HG02610 (cell line): ENCODE measurements at regions not wholly inside any gene's neighbourhood (a gene's known extent, or its start where the extent isn't known, plus 50 kb on each side); places are given as distances from the start of the nearest gene placed in this dataset.
"Not testable (repeated sequence)": the region's sequence is repeated elsewhere in the genome, so short reads cannot be mapped to it uniquely, and the experiment has no call there.

Source experiments
- ATAC-seq: cut with Tn5 transposase; IDR thresholded peaks from one replicate; pipeline ENCODE4 v1.9.1; 2021; ENCODE audit warnings: mild to moderate bottlenecking, moderate library complexity; ENCODE audit not compliant: unreplicated experiment

DNA sequence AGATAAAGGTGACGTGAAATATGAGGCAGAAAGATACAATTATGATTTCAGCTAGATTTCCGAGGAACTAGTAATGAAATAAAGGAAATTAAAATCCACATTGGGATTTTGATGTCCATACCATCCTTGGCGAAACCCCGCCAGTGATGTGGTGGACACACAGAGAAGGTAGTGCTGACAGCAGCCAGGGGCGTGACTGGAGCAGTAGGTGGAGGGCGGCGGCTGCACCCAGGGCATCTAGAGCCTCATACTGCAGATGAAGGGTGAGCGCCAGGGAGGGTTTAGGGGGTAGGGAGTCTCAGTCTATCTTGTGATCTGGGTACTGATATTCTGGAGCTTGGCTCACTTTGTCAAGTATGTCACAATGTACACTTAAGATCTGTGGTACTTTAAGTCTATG, 855.5 kb upstream of the POM121L12 start:
- no peak for ATAC-seq

DNA sequence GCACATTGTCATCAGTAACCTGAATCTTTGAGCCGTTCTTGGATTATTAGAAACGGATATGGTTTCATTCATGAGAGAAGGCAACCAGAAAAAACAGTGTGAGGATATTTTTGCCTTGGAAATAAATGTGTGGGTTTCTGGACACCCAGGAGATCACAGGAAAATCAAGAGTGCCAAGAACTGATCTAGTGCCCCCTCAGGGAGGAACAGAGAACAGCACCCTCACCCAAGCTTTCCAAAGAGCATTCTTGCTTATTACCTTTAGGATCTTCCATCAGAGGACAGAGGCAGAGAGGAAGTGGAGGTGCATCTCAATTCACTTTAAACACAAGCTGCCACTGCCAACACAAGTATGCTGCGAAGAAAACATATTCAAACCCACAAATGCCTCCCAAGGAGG, 851.5 kb upstream of the COBL start:
- ATAC-seq = no peak

DNA sequence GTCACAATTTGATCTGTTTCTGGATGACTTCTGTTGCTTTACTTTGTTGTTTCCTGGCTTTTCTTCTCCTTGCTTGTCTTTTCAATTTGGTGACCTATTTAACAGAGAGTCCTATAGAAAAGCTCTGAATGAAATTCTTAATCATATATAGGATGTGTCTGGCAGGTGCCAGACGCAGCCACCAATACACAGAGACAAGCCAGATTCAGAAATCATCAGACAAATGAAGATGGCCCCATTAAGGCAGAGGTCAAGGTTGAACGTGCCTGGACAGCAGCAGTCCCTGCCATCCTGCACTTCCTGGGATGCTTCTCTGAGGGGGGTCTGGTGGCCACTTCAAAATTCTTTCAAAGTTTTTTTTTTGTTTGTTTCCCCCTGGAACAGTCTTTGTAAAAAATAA, 846.7 kb upstream of the COBL start:
- ATAC-seq = no peak

DNA sequence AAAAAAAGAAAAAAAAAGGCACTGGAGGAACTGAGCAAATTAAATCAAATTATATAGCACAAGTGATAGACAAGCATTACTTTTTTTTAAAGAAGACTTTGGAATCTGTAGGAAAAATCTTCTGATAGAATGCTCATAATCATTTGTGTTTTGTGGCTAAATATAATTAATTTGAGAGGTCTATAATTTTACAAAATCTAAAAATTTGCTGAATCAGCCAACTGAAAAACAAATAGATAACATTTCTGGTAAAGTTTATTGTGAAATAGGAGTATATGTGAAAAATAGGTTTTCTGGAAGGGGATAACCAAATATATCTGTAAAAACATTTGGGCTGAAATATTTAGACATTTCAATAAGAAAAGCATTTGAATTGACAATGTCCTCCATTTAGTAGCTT, 844.9 kb upstream of the COBL start:
- ATAC-seq = no peak

- ATAC-seq = not testable (repeated sequence)
Observed at GRCh38 chr7:52159421-52159820, 842.8 kb upstream of the COBL start.

DNA sequence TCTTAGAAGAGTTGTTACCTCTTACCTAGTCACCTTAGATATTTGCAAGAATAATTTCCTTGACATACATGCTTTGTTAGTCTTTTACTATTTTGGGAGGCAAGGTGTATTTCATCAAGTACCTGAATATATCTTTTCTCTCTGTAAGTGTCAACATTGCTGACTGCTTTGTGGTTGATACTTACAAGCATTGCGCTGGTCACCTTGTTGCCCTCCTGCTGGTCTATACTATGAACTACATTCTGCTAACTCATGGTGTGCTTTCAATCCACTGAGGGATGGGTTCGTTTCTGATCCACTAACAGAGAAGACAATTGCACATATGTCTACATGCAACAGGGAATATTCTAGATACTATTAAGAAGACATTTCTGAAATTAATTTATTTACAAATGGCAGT, 837.8 kb upstream of the COBL start:
- no peak for ATAC-seq

DNA sequence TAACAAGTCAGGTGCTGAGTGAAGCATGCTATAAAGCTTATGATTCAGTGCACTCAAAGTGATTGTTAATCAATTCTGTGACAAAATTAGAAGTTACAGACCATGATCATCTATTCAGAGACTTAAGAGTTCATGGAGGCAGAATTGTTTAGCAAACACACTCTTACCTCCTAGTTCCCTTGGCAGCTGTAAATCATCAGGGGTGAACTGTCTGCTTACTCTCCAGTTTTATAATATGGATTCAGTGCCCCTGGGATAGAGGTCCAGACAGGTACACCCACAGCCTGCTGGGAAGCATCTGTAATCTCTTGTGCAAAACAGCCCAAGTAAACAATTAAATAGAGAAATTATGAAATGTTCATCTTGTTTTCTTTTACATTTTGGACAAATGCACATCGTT, 835.0 kb upstream of the COBL start:
- ATAC-seq = no peak

DNA sequence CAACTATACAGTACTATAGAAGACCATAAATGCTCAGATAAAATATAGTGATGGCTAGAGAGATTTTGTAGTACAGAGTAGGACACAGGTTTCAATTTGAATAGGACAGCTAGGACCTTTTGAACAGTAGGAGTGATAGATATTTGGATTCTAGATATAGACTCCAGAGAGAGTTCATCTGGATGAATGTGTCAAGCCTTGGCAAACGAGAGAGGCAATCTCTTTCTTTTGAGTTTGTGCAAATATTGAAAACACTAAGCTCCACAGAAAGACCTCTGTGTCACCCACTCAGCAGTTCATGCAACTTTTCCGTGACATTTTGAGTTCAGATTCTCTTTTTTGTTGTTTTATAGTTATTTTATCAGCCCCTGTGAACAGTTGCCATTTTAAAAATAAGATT, 834.3 kb upstream of the COBL start:
- no peak for ATAC-seq

- ATAC-seq = no peak
Observed at GRCh38 chr7:52146871-52147634, 830.4 kb upstream of the COBL start.

DNA sequence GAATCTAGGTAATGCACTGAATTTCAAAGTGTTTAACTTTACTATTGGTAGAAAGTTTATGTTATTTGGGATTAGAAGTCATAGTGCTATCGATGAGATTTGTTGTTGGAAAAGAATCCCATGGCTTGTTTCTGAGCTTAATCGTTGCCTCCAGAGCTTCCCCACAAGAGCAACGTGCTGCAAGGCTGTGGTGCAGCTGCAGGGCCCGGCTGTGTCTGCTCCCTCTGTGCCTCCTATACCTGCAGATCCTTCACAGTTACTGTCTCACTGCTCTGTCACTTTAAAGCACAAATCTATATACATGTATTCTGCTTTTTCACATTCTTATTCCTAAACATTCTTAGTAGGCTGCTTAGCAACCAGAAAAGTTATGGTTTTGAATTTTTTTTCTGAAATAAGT, 826.6 kb upstream of the COBL start:
- no peak for ATAC-seq

DNA sequence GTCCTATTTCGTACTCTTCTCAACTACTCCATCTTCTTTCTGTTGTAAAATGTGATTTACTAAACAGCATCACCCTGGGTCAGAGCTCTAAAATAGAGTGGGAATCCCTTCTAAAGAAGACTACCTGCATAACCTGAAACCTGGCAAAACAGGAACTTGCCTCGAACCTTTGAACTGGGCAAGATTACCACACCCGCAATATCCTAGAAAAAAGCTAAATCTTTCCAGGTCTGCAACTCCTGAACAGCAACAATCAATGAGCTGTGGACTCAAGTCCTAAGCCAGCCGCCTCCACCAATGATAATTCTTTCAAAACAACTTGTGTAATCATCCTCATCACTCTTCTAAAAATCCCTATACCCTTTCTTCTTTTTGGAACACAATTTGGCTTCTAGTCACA, 824.2 kb upstream of the COBL start:
- no peak for ATAC-seq

DNA sequence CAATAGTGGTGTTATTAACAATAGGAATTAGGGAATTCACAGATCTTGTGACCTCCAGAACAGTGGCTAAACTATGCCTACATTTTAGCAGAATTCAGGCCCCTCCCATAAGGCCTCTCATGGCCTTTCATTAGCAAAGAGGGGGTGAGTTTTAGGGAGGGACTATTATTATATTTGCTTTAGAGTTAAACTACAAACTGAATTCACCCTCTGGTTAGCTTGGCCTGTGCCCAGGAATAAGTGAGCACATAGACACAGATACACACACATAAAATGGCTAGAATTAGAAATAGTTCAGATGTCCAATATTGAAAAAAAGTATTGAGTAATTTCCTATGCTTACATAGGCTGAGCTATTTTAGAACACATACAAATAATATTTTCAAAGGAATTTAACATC, 818.8 kb upstream of the COBL start:
- no peak for ATAC-seq

- ATAC-seq = no peak
Observed at GRCh38 chr7:52129278-52129677, 812.7 kb upstream of the COBL start.

GRCh38 chr7:52120912-52121311, 804.3 kb upstream of the COBL start:
- no peak for ATAC-seq

DNA sequence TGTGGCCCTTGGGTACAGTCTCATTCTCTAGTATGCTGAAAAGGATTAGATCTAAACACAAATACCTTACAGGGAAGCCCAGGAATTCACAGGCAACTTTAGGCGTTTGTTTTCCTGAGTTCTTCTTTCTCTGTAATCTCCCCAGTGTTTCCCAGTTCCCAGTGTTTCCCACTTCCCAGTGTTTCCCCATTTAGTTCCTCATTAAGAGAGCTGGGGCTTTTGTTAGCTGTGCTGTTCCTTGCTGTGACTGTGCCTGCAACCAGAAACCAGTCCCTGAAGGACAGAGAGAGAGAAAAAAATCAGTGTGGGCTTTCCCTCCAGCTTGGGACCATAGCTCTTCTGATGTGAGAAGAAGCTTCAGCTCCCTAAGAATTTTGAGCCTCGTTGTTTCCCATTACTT, 802.9 kb upstream of the COBL start:
- ATAC-seq = no peak

GRCh38 chr7:52114509-52114908, 797.9 kb upstream of the COBL start:
- ATAC-seq = no peak

- no peak for ATAC-seq
Observed at GRCh38 chr7:52114056-52114455, 797.4 kb upstream of the COBL start.

DNA sequence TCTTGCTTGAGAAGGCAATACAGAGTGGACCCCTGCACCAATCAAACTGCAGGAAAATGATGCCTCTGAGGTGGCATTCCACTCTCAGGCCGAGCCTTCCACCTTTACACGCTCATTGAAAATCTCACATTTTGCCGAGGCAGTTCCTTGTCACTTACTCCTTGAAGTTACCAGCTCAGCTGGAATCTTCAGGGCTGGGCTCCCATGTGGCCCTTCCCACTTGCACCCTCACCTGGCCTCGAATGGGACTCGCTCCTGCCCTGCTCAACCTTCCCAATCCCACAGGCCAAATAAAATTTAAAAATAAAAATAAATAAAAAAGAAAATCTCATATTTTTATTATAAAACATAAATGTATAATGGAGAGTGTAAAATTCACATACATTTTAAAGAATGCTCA, 790.7 kb upstream of the COBL start:
- no peak for ATAC-seq

- ATAC-seq = no peak
Observed at GRCh38 chr7:52095861-52096260, 779.3 kb upstream of the COBL start.

GRCh38 chr7:52091996-52092395, 775.4 kb upstream of the COBL start:
- no peak for ATAC-seq

DNA sequence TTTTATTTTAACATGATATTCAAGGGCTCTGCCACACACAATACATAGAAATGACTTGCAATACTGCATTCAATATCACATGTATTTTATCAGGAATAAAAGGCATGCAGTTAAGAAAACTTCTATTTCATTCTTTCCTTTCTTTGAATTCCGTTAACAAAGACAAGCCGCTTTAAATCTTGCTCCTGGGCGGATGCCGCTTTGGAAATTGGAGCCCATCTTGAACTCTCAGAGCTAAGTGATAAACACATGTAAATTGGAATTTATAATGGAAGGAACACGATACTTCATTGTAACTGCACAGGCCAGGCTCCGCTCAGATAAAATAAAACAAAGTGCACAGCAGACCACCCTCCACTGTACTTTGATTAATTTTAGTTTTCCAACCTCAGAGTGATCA, 774.5 kb upstream of the COBL start:
- ATAC-seq = no peak

GRCh38 chr7:52088008-52088901, 771.6 kb upstream of the COBL start:
- ATAC-seq = no peak
